Endothelial cell of umbilical vein (primary cell): ENCODE measurements at regions not wholly inside any gene's neighbourhood (a gene's known extent, or its start where the extent isn't known, plus 50 kb on each side); places are given as distances from the start of the nearest gene placed in this dataset.

Source experiments
- BruUV-seq: library from RNA; stranded (reverse); fragments of 400-500 nt; replicated peaks from 2 replicates; lab custom pipeline; 2021; lab: Mats Ljungman, UMichigan
- CTCF ChIA-PET: fragments of 300-600, 350-600 bp; sonication (Branson Sonifier 250); formaldehyde crosslinking; loops from one replicate; lab custom pipeline; 2021; ENCODE audit warnings: antibody characterized with exemption, inconsistent platforms; lab: Charles Lee
- POLR2A ChIA-PET: fragments of 300-600, 350-600 bp; sonication (Branson Sonifier 250); formaldehyde crosslinking; loops from one replicate; lab custom pipeline; 2021; ENCODE audit warnings: antibody characterized with exemption, inconsistent platforms; lab: Charles Lee
- DNase-seq: peaks from one replicate; pipeline ENCODE4 v3.0.0-alpha.2; 2011; ENCODE audit warnings: low read depth, low spot score
- FAIRE-seq: peaks from 2 replicates; lab custom pipeline; 2011; peaks lifted over from hg19 to GRCh38; lab: Jason Lieb, UNC
- H2AFZ ChIP-seq: 2 replicates; pipeline ENCODE4 v1.6.0; 2012; ENCODE audit warnings: low read depth, low read length, control low read depth, inconsistent platforms
- H3K27ac ChIP-seq: 2 replicates; pipeline ENCODE4 v1.5.1; 2011; ENCODE audit warnings: low read depth, mild to moderate bottlenecking, control low read depth, low read length, moderate library complexity; ENCODE audit not compliant: insufficient read depth
- H3K27me3 ChIP-seq, 2 experiments: 2 replicates each; pipeline versions ENCODE4 v1.6.0 to v1.6.1; 2011; ENCODE audit warnings: low read length in 2 of 2, mixed read lengths in 1 of 2; ENCODE audit not compliant: control insufficient read depth in 2 of 2, insufficient read depth in 2 of 2
- H3K36me3 ChIP-seq, 2 experiments: 2 replicates in 1 of 2; 3 replicates in 1 of 2; pipeline ENCODE4 v1.5.1; 2011; ENCODE audit warnings: low read length in 2 of 2, mild to moderate bottlenecking in 1 of 2, moderate library complexity in 1 of 2; ENCODE audit not compliant: control insufficient read depth in 2 of 2, insufficient read depth in 2 of 2; ENCODE audit errors: extremely low read depth in 1 of 2
- H3K4me1 ChIP-seq: 3 replicates; pipeline ENCODE4 v1.5.1; 2011; ENCODE audit warnings: mild to moderate bottlenecking, low read length; ENCODE audit not compliant: control insufficient read depth, insufficient read depth; ENCODE audit errors: extremely low read depth
- H3K4me2 ChIP-seq: 2 replicates; pipeline ENCODE4 v1.6.1; 2011; ENCODE audit warnings: low read length, control low read depth, mixed read lengths; ENCODE audit not compliant: insufficient read depth
- H3K4me3 ChIP-seq, 3 experiments: fragments of 200-600 bp in 1 of 3; sonication (generic), shearing (Covaris generic) in 1 of 3; replicated peaks in 1 of 3; 2 replicates each; pipeline ENCODE4 v1.5.1; 2011 to 2016; ENCODE audit warnings: control low read depth in 3 of 3, low read length in 3 of 3, mild to moderate bottlenecking in 2 of 3, inconsistent platforms in 1 of 3, low read depth in 1 of 3, moderate library complexity in 1 of 3; ENCODE audit not compliant: insufficient read depth in 1 of 3
- H3K79me2 ChIP-seq: 2 replicates; pipeline ENCODE4 v1.6.0; 2012; ENCODE audit warnings: low read length, inconsistent platforms; ENCODE audit not compliant: control insufficient read depth, insufficient read depth
- H3K9ac ChIP-seq: replicated peaks from 2 replicates; pipeline ENCODE3; 2011; ENCODE audit warnings: low read length, control low read depth; ENCODE audit not compliant: insufficient read depth; ENCODE audit errors: extremely low read depth
- H3K9me1 ChIP-seq: replicated peaks from 3 replicates; pipeline ENCODE4 v1.6.0; 2011; ENCODE audit warnings: mild to moderate bottlenecking, low read length; ENCODE audit not compliant: control insufficient read depth, insufficient read depth; ENCODE audit errors: extremely low read depth
- H3K9me3 ChIP-seq: replicated peaks from 2 replicates; pipeline ENCODE4 v1.5.1; 2012; ENCODE audit warnings: low read length, inconsistent platforms; ENCODE audit not compliant: control insufficient read depth, insufficient read depth
- H4K20me1 ChIP-seq: replicated peaks from 2 replicates; pipeline ENCODE3; 2011; ENCODE audit warnings: mild to moderate bottlenecking, low read length; ENCODE audit not compliant: control insufficient read depth, insufficient read depth; ENCODE audit errors: extremely low read depth
- EZH2 ChIP-seq: IDR thresholded peaks from 2 replicates; pipeline ENCODE4 v1.6.1; 2012; ENCODE audit warnings: borderline replicate concordance, low read depth, mild to moderate bottlenecking, moderate library complexity, low read length, inconsistent platforms; ENCODE audit not compliant: severe bottlenecking
- FOS ChIP-seq: IDR thresholded peaks from 2 replicates; pipeline ENCODE4 v1.6.1; 2011; ENCODE audit warnings: mild to moderate bottlenecking, low read length, moderate library complexity, borderline replicate concordance; ENCODE audit not compliant: insufficient read depth
- GATA2 ChIP-seq: IDR thresholded peaks from 2 replicates; pipeline ENCODE4 v1.7.0; 2011; ENCODE audit warnings: low read depth, mild to moderate bottlenecking, moderate library complexity, mixed read lengths, low read length; ENCODE audit not compliant: insufficient read length, insufficient read depth
- JUN ChIP-seq: IDR thresholded peaks from 2 replicates; pipeline ENCODE4 v1.6.1; 2011; ENCODE audit warnings: borderline replicate concordance, low read depth; ENCODE audit not compliant: insufficient read length, insufficient read depth
- MYC ChIP-seq: IDR thresholded peaks from one replicate; pipeline ENCODE4 v1.6.1; 2011; ENCODE audit warnings: mild to moderate bottlenecking, low read depth, low read length
- POLR2A ChIP-seq: IDR thresholded peaks from 2 replicates; pipeline ENCODE4 v1.6.1; 2012; ENCODE audit warnings: low read depth, mild to moderate bottlenecking, control low read depth, low read length
- POLR2AphosphoS5 ChIP-seq: IDR thresholded peaks from 2 replicates; pipeline ENCODE4 v1.6.1; 2012; ENCODE audit warnings: low read depth, mild to moderate bottlenecking, control low read depth, low read length, moderate library complexity; ENCODE audit not compliant: insufficient read depth
- dilution Hi-C: fragments of 300-500 bp; cut with MboI; formaldehyde crosslinking; loops from one replicate; pipeline ENCODE4 v1.15.0; 2019; ENCODE audit warnings: low sequenced_read_pairs; ENCODE audit not compliant: extremely low pct_ligation_motif_present
- intact Hi-C: fragments of 100-400 bp; cut with micrococcal nuclease; formaldehyde crosslinking; loops from one replicate; pipeline ENCODE4 v1.10.0; 2022
- TF ChIP-seq, protein P1 (sequence below), 2 donors: IDR thresholded peaks; 1 replicate in 1 of 2; 2 replicates in 1 of 2; pipeline ENCODE4 v1.5.1; 2011; ENCODE audit warnings: low read length in 2 of 2, mild to moderate bottlenecking in 2 of 2, moderate library complexity in 2 of 2, control low read depth in 1 of 2, inconsistent platforms in 1 of 2, low read depth in 1 of 2; ENCODE audit not compliant: insufficient read depth in 1 of 2; ENCODE audit errors: extremely low read depth in 1 of 2
- TF ChIP-seq, protein P2 (sequence below): IDR thresholded peaks from 2 replicates; pipeline ENCODE4 v1.6.1; 2011; ENCODE audit not compliant: insufficient read depth, insufficient read length

DNA sequence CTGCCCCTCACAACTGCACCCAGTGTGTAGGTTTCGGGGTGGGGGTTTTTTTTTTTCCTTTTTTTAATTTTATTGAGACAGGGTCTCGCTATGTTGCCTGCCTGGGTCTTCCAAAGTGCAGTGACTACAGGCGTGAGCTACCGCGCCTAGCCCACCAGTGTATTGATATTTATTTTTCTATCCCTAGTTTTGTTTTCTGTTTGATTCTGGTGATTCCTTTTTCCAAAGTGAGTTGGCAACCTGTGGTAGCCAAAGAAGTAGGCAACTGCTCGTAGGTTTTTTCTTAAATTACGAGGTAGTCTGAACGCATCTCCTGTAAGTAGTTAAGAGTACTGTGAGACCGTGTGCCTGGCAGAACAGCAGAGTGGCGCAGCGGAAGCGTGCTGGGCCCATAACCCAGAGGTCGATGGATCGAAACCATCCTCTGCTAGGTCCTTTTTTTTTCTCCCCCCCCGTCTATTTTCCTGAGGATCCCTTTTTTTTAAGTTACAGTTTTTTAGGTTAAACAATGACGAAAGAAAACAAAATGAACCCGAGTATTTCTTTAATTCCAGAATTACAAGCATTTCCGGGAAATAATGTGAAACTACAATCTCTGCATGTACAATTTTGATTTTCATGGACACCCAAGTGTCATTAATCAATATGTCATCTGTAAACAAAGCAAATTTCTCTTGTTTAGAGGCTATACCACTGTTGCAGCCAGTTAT is 78.7 kb upstream of the BTN3A2 start:
- dilution Hi-C loops = no loop called here
- Histone ChIP-seq H3K36me3 (no peaks in the 10 kb centered on the region), H3K9me3 (no peaks in the 10 kb centered on the region), H4K20me1 (no peaks in the 10 kb centered on the region), H3K4me1 (no peaks in the 10 kb centered on the region), H3K4me2 (peak overlapping the region; percentile 61), H3K27me3 (no peaks in the 10 kb centered on the region), H3K27ac (peak overlapping the region; percentile 68), H3K9ac (peak overlapping the region; percentile 80), H3K79me2 (no peaks in the 10 kb centered on the region), H2AFZ (no peak overlapping the region), H3K9me1 (no peaks in the 10 kb centered on the region), H3K4me3 (peak overlapping the region in 2 of 3 experiments; percentile 58 to 68)
- TF ChIP-seq, protein P1, sequence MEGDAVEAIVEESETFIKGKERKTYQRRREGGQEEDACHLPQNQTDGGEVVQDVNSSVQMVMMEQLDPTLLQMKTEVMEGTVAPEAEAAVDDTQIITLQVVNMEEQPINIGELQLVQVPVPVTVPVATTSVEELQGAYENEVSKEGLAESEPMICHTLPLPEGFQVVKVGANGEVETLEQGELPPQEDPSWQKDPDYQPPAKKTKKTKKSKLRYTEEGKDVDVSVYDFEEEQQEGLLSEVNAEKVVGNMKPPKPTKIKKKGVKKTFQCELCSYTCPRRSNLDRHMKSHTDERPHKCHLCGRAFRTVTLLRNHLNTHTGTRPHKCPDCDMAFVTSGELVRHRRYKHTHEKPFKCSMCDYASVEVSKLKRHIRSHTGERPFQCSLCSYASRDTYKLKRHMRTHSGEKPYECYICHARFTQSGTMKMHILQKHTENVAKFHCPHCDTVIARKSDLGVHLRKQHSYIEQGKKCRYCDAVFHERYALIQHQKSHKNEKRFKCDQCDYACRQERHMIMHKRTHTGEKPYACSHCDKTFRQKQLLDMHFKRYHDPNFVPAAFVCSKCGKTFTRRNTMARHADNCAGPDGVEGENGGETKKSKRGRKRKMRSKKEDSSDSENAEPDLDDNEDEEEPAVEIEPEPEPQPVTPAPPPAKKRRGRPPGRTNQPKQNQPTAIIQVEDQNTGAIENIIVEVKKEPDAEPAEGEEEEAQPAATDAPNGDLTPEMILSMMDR (IDR thresholded peaks at IDR 0.05; ENCODE audit: extremely low read depth in 1 of 2, insufficient read depth in 1 of 2, low read depth in 1 of 2, low read length in 2 of 2) = no peak
- TF ChIP-seq GATA2 = peak; percentile 35
- peak; percentile 53 for FAIRE-seq
- POLR2A ChIA-PET = no interaction called here
- peak; percentile 86 for DNase-seq
- intact Hi-C loops = loop anchor here (1.0 to 10.0 kb wide), 3 partner anchors 25 to 1528 kb away; a partner anchor contains a TSS
- CTCF ChIA-PET = interaction anchor here (2.0 to 3.3 kb wide), 3 partner anchors 13 to 35 kb away, joined by 8 to 23 read pairs (median 9); a partner anchor contains a TSS
- BruUV-seq = no TSS peak

DNA sequence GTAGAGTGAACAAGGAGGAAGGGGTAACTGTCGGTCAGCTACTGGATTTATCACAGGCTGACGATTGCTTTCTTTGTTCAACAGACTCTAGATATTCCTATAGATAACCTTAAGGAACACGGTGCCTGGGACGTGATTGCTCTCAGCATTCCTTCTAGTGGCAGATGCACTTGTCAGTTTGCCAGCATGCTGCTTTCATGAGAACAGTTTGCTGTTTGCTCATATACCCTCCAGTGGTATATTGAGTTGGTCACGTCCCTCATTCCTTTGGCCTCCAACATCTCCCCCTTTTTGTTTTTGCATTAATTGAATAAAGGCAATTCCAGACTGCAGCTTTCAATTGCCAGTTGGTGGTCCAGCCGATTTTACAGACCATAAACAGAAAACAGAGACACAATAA is 76.8 kb upstream of the BTN3A2 start:
- ChIA-PET CTCF (no interaction called here), POLR2A (no interaction called here)
- dilution Hi-C loops = no loop called here
- H3K9ac ChIP-seq = no peak overlapping the region
- H3K9me3 ChIP-seq = no peaks in the 10 kb centered on the region
- DNase-seq (no peak), FAIRE-seq (no peak)
- no peaks in the 10 kb centered on the region for H3K9me1 ChIP-seq
- H3K4me2 ChIP-seq = no peak overlapping the region
- no TSS peak for BruUV-seq
- intact Hi-C loops = loop anchor here (5.0 to 10.0 kb wide), 2 partner anchors 844 to 1527 kb away; a partner anchor contains a TSS
- no peaks in the 10 kb centered on the region for H4K20me1 ChIP-seq
- H3K4me3 ChIP-seq = no peak overlapping the region
- no peak overlapping the region for H3K27ac ChIP-seq
- H3K36me3 ChIP-seq = no peaks in the 10 kb centered on the region
- TF ChIP-seq FOS = no peak
- no peak for TF ChIP-seq GATA2
- no peak for TF ChIP-seq POLR2AphosphoS5
- TF ChIP-seq, protein P1 (IDR thresholded peaks at IDR 0.05; ENCODE audit: extremely low read depth in 1 of 2, insufficient read depth in 1 of 2, low read depth in 1 of 2, low read length in 2 of 2) = no peak
- TF ChIP-seq JUN = no peak
- TF ChIP-seq, protein P2, sequence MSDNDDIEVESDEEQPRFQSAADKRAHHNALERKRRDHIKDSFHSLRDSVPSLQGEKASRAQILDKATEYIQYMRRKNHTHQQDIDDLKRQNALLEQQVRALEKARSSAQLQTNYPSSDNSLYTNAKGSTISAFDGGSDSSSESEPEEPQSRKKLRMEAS = no peak
- TF ChIP-seq EZH2 = no peak
- TF ChIP-seq MYC = no peak
- no peak for TF ChIP-seq POLR2A
- no peak overlapping the region for H2AFZ ChIP-seq
- no peaks in the 10 kb centered on the region for H3K79me2 ChIP-seq
- H3K4me1 ChIP-seq = no peaks in the 10 kb centered on the region
- H3K27me3 ChIP-seq = peaks cover 0 to 12% of the 10 kb centered on the region in 2 experiments
